MG63 (cell line): ENCODE measurements at regions not wholly inside any gene's neighbourhood (a gene's known extent, or its start where the extent isn't known, plus 50 kb on each side); places are given as distances from the start of the nearest gene placed in this dataset.

Source experiments
- DNase-seq: peaks from one replicate; pipeline ENCODE4 v3.0.0-alpha.2; 2020
- H3K27me3 ChIP-seq: fragments of 250-450 bp; sonication (Bioruptor Pico); 2 replicates; pipeline ENCODE4 v1.5.1; 2020; ENCODE audit warnings: mild to moderate bottlenecking, moderate library complexity
- H3K36me3 ChIP-seq: fragments of 250-450 bp; sonication (Bioruptor Pico); 2 replicates; pipeline ENCODE4 v1.5.1; 2020; ENCODE audit warnings: mild to moderate bottlenecking, moderate library complexity
- H3K4me3 ChIP-seq: fragments of 250-450 bp; sonication (Bioruptor Pico); 2 replicates; pipeline ENCODE4 v1.5.1; 2020; ENCODE audit warnings: mild to moderate bottlenecking, moderate library complexity
- H3K9me3 ChIP-seq: fragments of 250-450 bp; sonication (Bioruptor Pico); 2 replicates; pipeline ENCODE4 v1.5.1; 2020; ENCODE audit warnings: mild to moderate bottlenecking, moderate library complexity

GRCh38 chr5:4001004-4001403, 405.4 kb downstream of the IRX1 start:
- no peak for DNase-seq
- peaks cover 5% of the 10 kb centered on the region for H3K27me3 ChIP-seq
- no peak overlapping the region for H3K4me3 ChIP-seq
- no peaks in the 10 kb centered on the region for H3K36me3 ChIP-seq
- H3K9me3 ChIP-seq, result no peaks in the 10 kb centered on the region

GRCh38 chr5:4001758-4002533, 406.3 kb downstream of the IRX1 start:
- Histone ChIP-seq H3K4me3 (no peak overlapping the region), H3K9me3 (no peaks in the 10 kb centered on the region), H3K36me3 (no peaks in the 10 kb centered on the region), H3K27me3 (peaks cover 5% of the 10 kb centered on the region)
- no peak for DNase-seq

- Histone ChIP-seq H3K9me3 (no peaks in the 10 kb centered on the region), H3K27me3 (peaks cover 5% of the 10 kb centered on the region), H3K4me3 (no peak overlapping the region), H3K36me3 (no peaks in the 10 kb centered on the region)
- no peak for DNase-seq
Observed at GRCh38 chr5:4005335-4005734, 409.7 kb downstream of the IRX1 start.

GRCh38 chr5:4007001-4007400, 411.4 kb downstream of the IRX1 start:
- Histone ChIP-seq H3K9me3 (no peaks in the 10 kb centered on the region), H3K36me3 (no peaks in the 10 kb centered on the region), H3K27me3 (no peaks in the 10 kb centered on the region), H3K4me3 (no peak overlapping the region)
- no peak for DNase-seq

GRCh38 chr5:4011943-4012342, 416.3 kb downstream of the IRX1 start:
- Histone ChIP-seq H3K36me3 (no peaks in the 10 kb centered on the region), H3K9me3 (no peaks in the 10 kb centered on the region), H3K4me3 (no peak overlapping the region), H3K27me3 (no peaks in the 10 kb centered on the region; the same call in 1 of the 2 replicates)
- DNase-seq, result no peak

GRCh38 chr5:4013106-4013898, 417.7 kb downstream of the IRX1 start:
- H3K9me3 ChIP-seq, result no peaks in the 10 kb centered on the region
- no peak overlapping the region for H3K4me3 ChIP-seq
- no peaks in the 10 kb centered on the region for H3K36me3 ChIP-seq
- H3K27me3 ChIP-seq, result no peaks in the 10 kb centered on the region; the same call in none of the 2 replicates
- no peak for DNase-seq

- Histone ChIP-seq H3K36me3 (no peaks in the 10 kb centered on the region), H3K4me3 (no peak overlapping the region), H3K9me3 (no peaks in the 10 kb centered on the region; the same call in 1 of the 2 replicates), H3K27me3 (no peaks in the 10 kb centered on the region; the same call in none of the 2 replicates)
- no peak for DNase-seq
Observed at GRCh38 chr5:4015709-4016108, 420.1 kb downstream of the IRX1 start.

- no peak for DNase-seq
- no peak overlapping the region for H3K4me3 ChIP-seq
- no peaks in the 10 kb centered on the region; the same call in 1 of the 2 replicates for H3K9me3 ChIP-seq
Observed at GRCh38 chr5:4017076-4017803, 421.6 kb downstream of the IRX1 start.

GRCh38 chr5:4018007-4018406, 422.4 kb downstream of the IRX1 start:
- Histone ChIP-seq H3K36me3 (no peaks in the 10 kb centered on the region), H3K4me3 (no peak overlapping the region), H3K27me3 (no peaks in the 10 kb centered on the region; the same call in none of the 2 replicates), H3K9me3 (no peaks in the 10 kb centered on the region; the same call in 1 of the 2 replicates)
- DNase-seq, result no peak

More at GRCh38 chr5:4017076-4017803, 421.6 kb downstream of the IRX1 start:
- Histone ChIP-seq H3K36me3 (no peaks in the 10 kb centered on the region), H3K27me3 (no peaks in the 10 kb centered on the region; the same call in none of the 2 replicates)

GRCh38 chr5:4019009-4019769, 423.6 kb downstream of the IRX1 start:
- no peak overlapping the region for H3K4me3 ChIP-seq
- no peaks in the 10 kb centered on the region for H3K36me3 ChIP-seq
- DNase-seq, result no peak
- H3K9me3 ChIP-seq, result no peaks in the 10 kb centered on the region; the same call in 1 of the 2 replicates
- H3K27me3 ChIP-seq, result no peaks in the 10 kb centered on the region; the same call in 1 of the 2 replicates

- Histone ChIP-seq H3K9me3 (no peaks in the 10 kb centered on the region; the same call in 1 of the 2 replicates), H3K36me3 (no peaks in the 10 kb centered on the region), H3K27me3 (no peaks in the 10 kb centered on the region; the same call in 1 of the 2 replicates), H3K4me3 (no peak overlapping the region)
- DNase-seq, result no peak
Observed at GRCh38 chr5:4019841-4020240, 424.2 kb downstream of the IRX1 start.

- Histone ChIP-seq H3K9me3 (no peaks in the 10 kb centered on the region; the same call in 1 of the 2 replicates), H3K36me3 (no peaks in the 10 kb centered on the region), H3K4me3 (no peak overlapping the region), H3K27me3 (no peaks in the 10 kb centered on the region; the same call in 1 of the 2 replicates)
- DNase-seq, result no peak
Observed at GRCh38 chr5:4020400-4020799, 424.8 kb downstream of the IRX1 start.

- Histone ChIP-seq H3K36me3 (no peaks in the 10 kb centered on the region), H3K27me3 (no peaks in the 10 kb centered on the region; the same call in 1 of the 2 replicates), H3K4me3 (no peak overlapping the region), H3K9me3 (no peaks in the 10 kb centered on the region; the same call in 1 of the 2 replicates)
- no peak for DNase-seq
Observed at GRCh38 chr5:4022056-4022670, 426.5 kb downstream of the IRX1 start.

GRCh38 chr5:4023091-4023752, 427.6 kb downstream of the IRX1 start:
- Histone ChIP-seq H3K4me3 (no peak overlapping the region), H3K9me3 (no peaks in the 10 kb centered on the region; the same call in 1 of the 2 replicates), H3K27me3 (no peaks in the 10 kb centered on the region), H3K36me3 (no peaks in the 10 kb centered on the region)
- DNase-seq, result no peak

GRCh38 chr5:4023753-4024335, 428.2 kb downstream of the IRX1 start:
- no peak for DNase-seq
- no peaks in the 10 kb centered on the region; the same call in 1 of the 2 replicates for H3K9me3 ChIP-seq

More at GRCh38 chr5:4023753-4024335, 428.2 kb downstream of the IRX1 start:
- no peaks in the 10 kb centered on the region for H3K27me3 ChIP-seq
- no peak overlapping the region for H3K4me3 ChIP-seq
- no peaks in the 10 kb centered on the region for H3K36me3 ChIP-seq
